ENCODE measurements at regions not wholly inside any gene's neighbourhood (a gene's known extent, or its start where the extent isn't known, plus 50 kb on each side); places are given as distances from the start of the nearest gene placed in this dataset.

- TF ChIP-seq CTCF (conservative IDR thresholded peaks at IDR 0.05; ENCODE audit: low read depth, low read length) = no peak
- no peak for TF ChIP-seq EZH2 (IDR thresholded peaks at IDR 0.05; ENCODE audit: borderline replicate concordance, low read depth, low read length, poor library complexity, severe bottlenecking)
- no peaks in the 10 kb centered on the region for H3K36me3 ChIP-seq (ENCODE audit: insufficient read depth, low read length, poor library complexity, severe bottlenecking)
- no TSS peak for BruUV-seq (replicated peaks)
- H3K27ac ChIP-seq (ENCODE audit: low read depth, low read length, poor library complexity, severe bottlenecking) = no peak overlapping the region
- H3K4me3 ChIP-seq (ENCODE audit: low read depth, low read length, poor library complexity, severe bottlenecking) = no peak overlapping the region
- intact Hi-C loops (cut with micrococcal nuclease; ENCODE audit: unreplicated experiment) = no loop called here
- no peaks in the 10 kb centered on the region for H3K27me3 ChIP-seq (replicated peaks; ENCODE audit: insufficient read depth, low read depth, low read length, poor library complexity)
- H3K9me3 ChIP-seq (ENCODE audit: low read depth, low read length, poor library complexity, severe bottlenecking) = no peaks in the 10 kb centered on the region
- ChIA-PET POLR2A (ENCODE audit: low non-redundant PET) (no interaction called here), CTCF (no interaction called here)
- no peaks in the 10 kb centered on the region for H3K4me1 ChIP-seq (ENCODE audit: insufficient read depth, low read length, poor library complexity, severe bottlenecking)
- DNase-seq (ENCODE audit: low spot score) = no peak
Observed at GRCh38 chr5:143938230-143938629, 126.3 kb downstream of the HMHB1 start.

- Histone ChIP-seq H3K27me3 (replicated peaks; ENCODE audit: insufficient read depth, low read depth, low read length, poor library complexity) (no peaks in the 10 kb centered on the region), H3K4me1 (ENCODE audit: insufficient read depth, low read length, poor library complexity, severe bottlenecking) (no peaks in the 10 kb centered on the region), H3K4me3 (ENCODE audit: low read depth, low read length, poor library complexity, severe bottlenecking) (no peak overlapping the region), H3K27ac (ENCODE audit: low read depth, low read length, poor library complexity, severe bottlenecking) (no peak overlapping the region), H3K9me3 (ENCODE audit: low read depth, low read length, poor library complexity, severe bottlenecking) (no peaks in the 10 kb centered on the region), H3K36me3 (ENCODE audit: insufficient read depth, low read length, poor library complexity, severe bottlenecking) (no peaks in the 10 kb centered on the region)
- TF ChIP-seq CTCF (conservative IDR thresholded peaks at IDR 0.05; ENCODE audit: low read depth, low read length) (no peak), EZH2 (IDR thresholded peaks at IDR 0.05; ENCODE audit: borderline replicate concordance, low read depth, low read length, poor library complexity, severe bottlenecking) (no peak)
- BruUV-seq (replicated peaks) = no TSS peak
- ChIA-PET CTCF (no interaction called here), POLR2A (ENCODE audit: low non-redundant PET) (no interaction called here)
- intact Hi-C loops (cut with micrococcal nuclease; ENCODE audit: unreplicated experiment) = no loop called here
- DNase-seq (ENCODE audit: low spot score) = no peak
Observed at GRCh38 chr5:143946837-143947236, 134.9 kb downstream of the HMHB1 start.

GRCh38 chr5:143947313-143947712, 135.4 kb downstream of the HMHB1 start:
- intact Hi-C loops (cut with micrococcal nuclease; ENCODE audit: unreplicated experiment) = no loop called here
- no peaks in the 10 kb centered on the region for H3K27me3 ChIP-seq (replicated peaks; ENCODE audit: insufficient read depth, low read depth, low read length, poor library complexity)
- no peaks in the 10 kb centered on the region for H3K4me1 ChIP-seq (ENCODE audit: insufficient read depth, low read length, poor library complexity, severe bottlenecking)
- no peaks in the 10 kb centered on the region for H3K36me3 ChIP-seq (ENCODE audit: insufficient read depth, low read length, poor library complexity, severe bottlenecking)
- BruUV-seq (replicated peaks) = no TSS peak
- DNase-seq (ENCODE audit: low spot score) = no peak
- CTCF ChIA-PET = no interaction called here
- H3K4me3 ChIP-seq (ENCODE audit: low read depth, low read length, poor library complexity, severe bottlenecking) = no peak overlapping the region
- TF ChIP-seq CTCF (conservative IDR thresholded peaks at IDR 0.05; ENCODE audit: low read depth, low read length) = no peak
- no peak overlapping the region for H3K27ac ChIP-seq (ENCODE audit: low read depth, low read length, poor library complexity, severe bottlenecking)
- H3K9me3 ChIP-seq (ENCODE audit: low read depth, low read length, poor library complexity, severe bottlenecking) = no peaks in the 10 kb centered on the region
- POLR2A ChIA-PET (ENCODE audit: low non-redundant PET) = no interaction called here
